Loucy (cell line): ENCODE measurements at regions not wholly inside any gene's neighbourhood (a gene's known extent, or its start where the extent isn't known, plus 50 kb on each side); places are given as distances from the start of the nearest gene placed in this dataset.

Experiments used
- H2AFZ ChIP-seq: fragments of 200-600 bp; sonication (generic); 2 replicates; pipeline ENCODE4 v1.6.0; 2016; ENCODE audit warnings: antibody characterized with exemption, mild to moderate bottlenecking, low read length, moderate library complexity
- H3F3A ChIP-seq: fragments of 200-600 bp; 2 replicates; pipeline ENCODE4 v1.6.0; 2016; ENCODE audit warnings: antibody characterized with exemption, low read depth, mild to moderate bottlenecking
- H3K27me3 ChIP-seq: fragments of 200-600 bp; sonication (generic); 2 replicates; pipeline ENCODE4 v1.6.1; 2014; ENCODE audit warnings: low read length, mild to moderate bottlenecking; ENCODE audit not compliant: insufficient read depth, poor library complexity, severe bottlenecking
- H3K36me3 ChIP-seq: fragments of 200-600 bp; sonication (generic); 2 replicates; pipeline ENCODE4 v1.6.1; 2016; ENCODE audit warnings: low read length; ENCODE audit not compliant: insufficient read depth
- H3K4me1 ChIP-seq: fragments of 200-600 bp; sonication (generic); 2 replicates; pipeline ENCODE4 v1.5.1; 2014; ENCODE audit warnings: low read length, mild to moderate bottlenecking; ENCODE audit not compliant: insufficient read depth, poor library complexity, severe bottlenecking
- H3K4me2 ChIP-seq: fragments of 200-600 bp; sonication (generic); 2 replicates; pipeline ENCODE4 v1.6.0; 2014; ENCODE audit warnings: antibody characterized with exemption, low read length, low read depth, mild to moderate bottlenecking; ENCODE audit not compliant: poor library complexity, severe bottlenecking
- H3K4me3 ChIP-seq: fragments of 200-600 bp; sonication (generic); 2 replicates; pipeline ENCODE4 v1.5.1; 2014; ENCODE audit warnings: low read length, mild to moderate bottlenecking, mixed read lengths; ENCODE audit not compliant: poor library complexity, severe bottlenecking
- H3K79me2 ChIP-seq: fragments of 200-600 bp; sonication (generic); 2 replicates; pipeline ENCODE4 v1.6.1; 2014; ENCODE audit warnings: low read length; ENCODE audit not compliant: insufficient read depth
- H3K9ac ChIP-seq: fragments of 200-600 bp; sonication (generic); 2 replicates; pipeline ENCODE4 v1.6.0; 2014; ENCODE audit warnings: mild to moderate bottlenecking, low read depth, low read length, moderate library complexity; ENCODE audit not compliant: poor library complexity, severe bottlenecking
- H3K9me2 ChIP-seq: fragments of 200-600 bp; sonication (generic); replicated peaks from 2 replicates; pipeline ENCODE4 v1.6.1; 2016; ENCODE audit warnings: low read depth, low read length, mixed read lengths
- H3K9me3 ChIP-seq: fragments of 200-600 bp; sonication (generic); 2 replicates; pipeline ENCODE4 v1.6.1; 2014; ENCODE audit warnings: mild to moderate bottlenecking, antibody characterized with exemption, low read length, low read depth; ENCODE audit not compliant: insufficient read depth
- H4K20me1 ChIP-seq: fragments of 200-600 bp; sonication (generic); 2 replicates; pipeline ENCODE4 v1.6.0; 2014; ENCODE audit warnings: antibody characterized with exemption, low read length, mild to moderate bottlenecking; ENCODE audit not compliant: insufficient read depth, poor library complexity, severe bottlenecking
- CTCF ChIP-seq: fragments of 200-600 bp; sonication (generic); conservative IDR thresholded peaks from 2 replicates; pipeline ENCODE4 v1.5.1; 2014; ENCODE audit warnings: mild to moderate bottlenecking, antibody characterized with exemption, low read length
- EZH2phosphoT487 ChIP-seq: fragments of 200-600 bp; IDR thresholded peaks from 2 replicates; pipeline ENCODE4 v1.6.1; 2018; ENCODE audit warnings: antibody characterized with exemption, mild to moderate bottlenecking, moderate library complexity, borderline replicate concordance

GRCh38 chr18:76075777-76076176, 419.3 kb downstream of the ZNF516 start:
- Histone ChIP-seq H3K27me3 (no peaks in the 10 kb centered on the region), H3K9me2 (no peaks in the 10 kb centered on the region), H3K79me2 (no peaks in the 10 kb centered on the region), H4K20me1 (no peaks in the 10 kb centered on the region), H2AFZ (no peak overlapping the region), H3K9ac (no peak overlapping the region), H3K36me3 (no peaks in the 10 kb centered on the region), H3K9me3 (no peaks in the 10 kb centered on the region; the same call in 1 of the 2 replicates), H3F3A (no peaks in the 10 kb centered on the region), H3K4me3 (no peak overlapping the region), H3K4me2 (no peak overlapping the region), H3K4me1 (no peaks in the 10 kb centered on the region)
- TF ChIP-seq CTCF = no peak
- TF ChIP-seq EZH2phosphoT487 = no peak

GRCh38 chr18:76064998-76065397, 430.0 kb downstream of the ZNF516 start:
- Histone ChIP-seq H3K36me3 (no peaks in the 10 kb centered on the region), H3K4me1 (no peaks in the 10 kb centered on the region), H3K4me3 (no peak overlapping the region), H3K4me2 (no peak overlapping the region), H3K9me2 (no peaks in the 10 kb centered on the region), H2AFZ (no peak overlapping the region), H3F3A (no peaks in the 10 kb centered on the region), H4K20me1 (no peaks in the 10 kb centered on the region), H3K9ac (no peak overlapping the region), H3K79me2 (no peaks in the 10 kb centered on the region), H3K27me3 (no peaks in the 10 kb centered on the region), H3K9me3 (no peaks in the 10 kb centered on the region)
- no peak for TF ChIP-seq EZH2phosphoT487
- TF ChIP-seq CTCF = no peak

GRCh38 chr18:76058146-76058545, 436.9 kb downstream of the ZNF516 start:
- H3K79me2 ChIP-seq = no peaks in the 10 kb centered on the region
- TF ChIP-seq CTCF = no peak
- TF ChIP-seq EZH2phosphoT487 = no peak
- no peak overlapping the region for H3K4me2 ChIP-seq
- H3K9ac ChIP-seq = no peak overlapping the region
- H3K9me3 ChIP-seq = 0 out of 2 replicates have a peak, but pooled peaks cover 3% of the 10 kb centered on the region
- no peaks in the 10 kb centered on the region for H3K27me3 ChIP-seq
- no peaks in the 10 kb centered on the region for H3K9me2 ChIP-seq
- no peaks in the 10 kb centered on the region for H4K20me1 ChIP-seq
- no peak overlapping the region for H2AFZ ChIP-seq
- H3K36me3 ChIP-seq = no peaks in the 10 kb centered on the region
- no peak overlapping the region for H3K4me3 ChIP-seq
- H3K4me1 ChIP-seq = no peaks in the 10 kb centered on the region
- H3F3A ChIP-seq = no peaks in the 10 kb centered on the region
